ENCODE measurements at regions not wholly inside any gene's neighbourhood (a gene's known extent, or its start where the extent isn't known, plus 50 kb on each side); places are given as distances from the start of the nearest gene placed in this dataset.

DNA sequence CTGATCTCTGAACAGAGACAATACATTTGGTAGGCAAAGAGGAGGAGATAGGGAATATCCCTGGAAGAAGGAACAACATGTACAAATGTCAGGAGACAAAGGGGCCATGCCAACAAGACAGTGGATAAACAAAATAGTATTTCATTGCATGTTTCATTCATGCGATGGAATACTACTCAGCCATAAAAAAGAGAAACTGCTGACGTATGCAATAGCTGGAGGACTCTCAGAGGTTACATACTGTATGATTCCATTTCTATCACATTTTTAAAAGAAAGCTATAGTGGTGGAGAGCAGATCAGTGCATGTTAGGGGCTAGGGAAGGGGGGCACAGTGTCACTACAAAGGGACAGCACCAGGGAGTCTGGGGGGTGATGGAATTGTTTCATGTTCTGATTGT lies 572.9 kb upstream of the CADM1 start:
- CTCF ChIA-PET: interaction anchor here (0.5 kb wide), 1 partner anchor 87 kb away, joined by 3 read pairs; no protein-coding TSS in a partner anchor
- Mint-ChIP-seq H3K9me3 (no peaks in the 10 kb centered on the region), H3K27me3 (no peaks in the 10 kb centered on the region), H3K4me1 (no peaks in the 10 kb centered on the region), H3K36me3 (ENCODE audit: low read depth) (no peaks in the 10 kb centered on the region), H3K4me3 (no peak overlapping the region), H3K27ac (no peak overlapping the region)
- DNase-seq: no peak
- POLR2A ChIA-PET: no interaction called here

DNA sequence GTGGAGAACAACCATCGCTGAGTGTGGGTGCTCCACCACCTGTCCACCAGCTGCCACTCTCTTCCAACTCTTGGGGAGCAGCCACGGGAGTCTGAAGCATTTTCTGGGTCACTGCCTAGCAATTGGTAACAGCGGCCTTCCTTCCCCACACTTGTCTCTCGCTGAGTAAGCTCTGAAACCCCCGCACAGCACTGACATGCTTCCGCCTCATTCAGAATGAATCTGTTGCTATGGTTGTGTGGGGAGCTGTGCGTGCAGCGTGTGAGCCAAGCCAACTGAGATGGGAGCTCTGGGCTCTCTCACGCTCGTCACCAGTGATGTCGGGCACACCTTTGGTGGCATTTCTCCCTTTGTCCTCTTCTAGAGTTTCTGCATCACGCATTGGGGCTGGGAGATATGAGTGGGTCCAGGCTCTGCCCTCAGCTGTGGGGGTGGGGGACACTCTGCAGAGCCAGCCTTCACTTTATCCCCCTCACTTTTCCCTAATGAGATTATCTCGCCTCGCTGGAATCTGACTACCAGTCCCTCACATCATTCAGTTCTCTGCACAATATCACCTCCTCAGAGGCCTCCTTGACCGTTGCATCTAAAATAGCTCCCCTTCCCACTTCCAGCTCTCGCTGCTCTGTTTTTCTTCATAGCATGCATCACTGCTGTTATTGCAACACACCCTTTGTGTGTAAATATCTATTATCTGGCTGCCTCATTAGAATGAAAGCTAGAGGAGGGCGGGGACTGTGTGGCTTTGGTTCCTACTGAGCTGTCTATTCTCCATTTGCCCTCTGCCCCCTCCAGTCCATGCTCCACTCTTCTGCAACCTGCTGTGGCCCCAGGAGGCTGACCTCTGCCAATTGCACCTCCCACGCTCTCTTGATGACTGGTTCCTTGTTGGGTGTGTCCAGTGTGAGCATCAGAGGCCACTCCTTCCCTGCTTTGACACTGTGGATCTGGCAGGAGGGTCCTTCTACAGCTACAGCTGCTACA lies 569.9 kb upstream of the CADM1 start:
- H3K4me3 Mint-ChIP-seq: no peak overlapping the region
- no peak overlapping the region for H3K27ac Mint-ChIP-seq
- POLR2A ChIA-PET: no interaction called here
- H3K4me1 Mint-ChIP-seq: no peaks in the 10 kb centered on the region
- no peaks in the 10 kb centered on the region for H3K9me3 Mint-ChIP-seq
- no peak for DNase-seq
- H3K36me3 Mint-ChIP-seq (ENCODE audit: low read depth): no peaks in the 10 kb centered on the region
- CTCF ChIA-PET: interaction anchor here (0.6 kb wide), 2 partner anchors 129 to 1198 kb away, joined by 4 to 5 read pairs; no protein-coding TSS in a partner anchor
- no peaks in the 10 kb centered on the region for H3K27me3 Mint-ChIP-seq

DNA sequence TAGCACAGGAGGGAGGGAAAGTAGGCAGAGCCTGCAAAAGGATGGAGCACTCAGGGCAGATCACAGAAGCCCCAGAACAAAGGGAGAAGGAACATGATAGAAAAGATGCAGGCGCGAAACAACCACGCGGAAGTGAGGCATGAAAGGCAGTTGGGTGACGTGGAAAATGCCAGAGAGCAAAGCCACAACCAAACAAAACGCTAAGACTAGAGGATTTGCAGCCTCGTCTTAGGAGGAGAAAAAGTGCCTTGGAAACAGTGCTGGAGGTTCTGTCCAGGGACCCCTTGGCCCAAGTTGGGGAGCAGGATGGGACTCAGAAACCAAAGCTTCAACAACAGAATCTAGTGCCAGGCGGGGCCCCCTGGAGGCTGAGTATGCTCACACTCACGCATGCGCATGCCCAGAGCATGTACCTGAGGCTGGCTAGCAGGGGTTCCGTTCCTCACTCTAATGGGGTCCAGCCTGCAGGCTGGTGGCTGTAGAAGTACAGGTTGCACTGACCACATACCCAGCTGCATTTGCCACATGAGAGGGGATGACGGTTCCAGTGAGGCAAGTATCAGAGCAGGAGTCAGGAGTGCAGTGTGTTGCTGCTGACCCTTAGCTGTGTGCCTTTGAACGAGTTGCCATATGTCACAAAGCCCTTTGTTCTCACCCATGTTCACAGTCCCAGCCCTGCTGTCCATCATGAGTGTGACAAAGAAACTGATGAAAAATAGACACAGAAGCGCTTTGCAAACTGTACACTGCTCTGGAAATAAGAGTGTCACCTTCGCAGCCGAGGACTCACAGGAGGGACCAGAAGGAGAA lies 568.6 kb upstream of the CADM1 start:
- ChIA-PET CTCF (no interaction called here), POLR2A (interaction anchor here (0.7 kb wide), 1 partner anchor 24 kb away, joined by 4 read pairs; no protein-coding TSS in a partner anchor)
- no peaks in the 10 kb centered on the region for H3K9me3 Mint-ChIP-seq
- DNase-seq: no peak
- no peak overlapping the region for H3K4me3 Mint-ChIP-seq
- no peaks in the 10 kb centered on the region for H3K4me1 Mint-ChIP-seq
- no peaks in the 10 kb centered on the region for H3K27me3 Mint-ChIP-seq
- no peak overlapping the region for H3K27ac Mint-ChIP-seq
- no peaks in the 10 kb centered on the region for H3K36me3 Mint-ChIP-seq (ENCODE audit: low read depth)

DNA sequence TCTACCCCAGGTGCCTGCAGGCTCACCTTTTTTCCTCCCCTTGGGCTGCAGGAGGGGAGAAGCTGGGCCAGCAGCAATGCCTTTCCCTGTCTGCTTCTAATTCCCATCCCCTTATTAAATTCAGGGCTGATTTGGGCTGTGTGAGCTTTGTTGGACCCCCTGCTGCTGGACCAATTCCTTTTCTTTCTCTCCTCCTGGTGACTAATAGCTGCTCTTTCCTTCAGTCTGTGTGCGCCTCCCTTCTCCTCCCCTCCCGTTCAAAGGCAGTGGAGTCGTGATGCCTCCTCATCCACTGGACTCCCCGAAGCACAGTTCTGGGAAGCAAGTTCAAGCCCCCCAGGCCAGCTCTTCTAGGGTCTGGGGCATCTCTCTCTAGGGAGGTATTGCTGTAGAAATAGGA lies 567.9 kb upstream of the CADM1 start:
- no peak for DNase-seq
- Mint-ChIP-seq H3K27me3 (no peaks in the 10 kb centered on the region), H3K36me3 (ENCODE audit: low read depth) (no peaks in the 10 kb centered on the region), H3K9me3 (no peaks in the 10 kb centered on the region), H3K27ac (no peak overlapping the region), H3K4me1 (no peaks in the 10 kb centered on the region), H3K4me3 (no peak overlapping the region)
- CTCF ChIA-PET: no interaction called here
- POLR2A ChIA-PET: interaction anchor here (0.7 kb wide), 1 partner anchor 25 kb away, joined by 4 read pairs; no protein-coding TSS in a partner anchor

DNA sequence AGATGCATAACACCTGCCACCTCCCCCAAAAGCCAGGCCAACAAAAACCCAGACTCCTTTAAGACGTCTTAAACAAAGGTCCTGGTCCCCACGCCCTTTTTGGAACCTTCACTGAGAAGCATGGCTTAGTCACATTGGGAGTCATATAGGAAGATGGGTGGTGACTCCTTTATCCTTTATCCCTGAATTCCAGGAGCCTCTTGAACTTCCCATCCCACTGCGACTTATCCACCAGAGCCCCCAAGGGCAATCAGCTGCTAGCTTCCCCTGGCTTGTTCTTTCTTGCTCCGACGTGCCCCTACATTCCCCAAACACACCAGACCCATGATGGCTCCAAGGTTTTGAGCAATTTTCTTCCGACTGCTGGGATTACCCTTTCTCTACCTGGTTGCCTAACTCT lies 567.0 kb upstream of the CADM1 start:
- H3K36me3 Mint-ChIP-seq (ENCODE audit: low read depth): no peaks in the 10 kb centered on the region
- POLR2A ChIA-PET: no interaction called here
- no peak for DNase-seq

DNA sequence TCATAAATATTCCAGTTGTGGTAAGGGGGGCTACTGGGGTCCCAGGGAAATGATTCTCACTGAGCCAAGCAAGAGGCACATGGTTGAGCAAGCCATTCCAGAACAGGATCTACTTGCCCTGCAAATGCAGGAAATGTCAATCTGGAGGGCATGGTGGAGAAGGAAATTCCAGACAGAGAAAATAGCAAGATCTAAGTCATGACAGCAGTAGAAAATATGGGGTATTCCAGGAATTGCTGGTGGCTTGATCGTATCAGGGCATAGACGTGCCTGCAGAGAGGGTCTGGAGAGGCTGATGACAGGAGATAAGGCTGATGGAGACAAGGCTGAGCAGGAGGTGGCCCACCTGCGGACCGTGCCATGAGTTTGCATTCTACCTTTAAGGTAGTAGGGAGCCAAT lies 566.3 kb upstream of the CADM1 start:
- Mint-ChIP-seq H3K27ac (no peak overlapping the region), H3K36me3 (ENCODE audit: low read depth) (no peaks in the 10 kb centered on the region), H3K9me3 (no peaks in the 10 kb centered on the region), H3K4me1 (no peaks in the 10 kb centered on the region), H3K4me3 (no peak overlapping the region), H3K27me3 (no peaks in the 10 kb centered on the region)
- POLR2A ChIA-PET: no interaction called here
- CTCF ChIA-PET: no interaction called here
- no peak for DNase-seq

More for the DNA sequence above, 567.0 kb upstream of the CADM1 start:
- Mint-ChIP-seq H3K27me3 (no peaks in the 10 kb centered on the region), H3K27ac (no peak overlapping the region), H3K4me3 (no peak overlapping the region), H3K4me1 (no peaks in the 10 kb centered on the region), H3K9me3 (no peaks in the 10 kb centered on the region)
- CTCF ChIA-PET: no interaction called here

DNA sequence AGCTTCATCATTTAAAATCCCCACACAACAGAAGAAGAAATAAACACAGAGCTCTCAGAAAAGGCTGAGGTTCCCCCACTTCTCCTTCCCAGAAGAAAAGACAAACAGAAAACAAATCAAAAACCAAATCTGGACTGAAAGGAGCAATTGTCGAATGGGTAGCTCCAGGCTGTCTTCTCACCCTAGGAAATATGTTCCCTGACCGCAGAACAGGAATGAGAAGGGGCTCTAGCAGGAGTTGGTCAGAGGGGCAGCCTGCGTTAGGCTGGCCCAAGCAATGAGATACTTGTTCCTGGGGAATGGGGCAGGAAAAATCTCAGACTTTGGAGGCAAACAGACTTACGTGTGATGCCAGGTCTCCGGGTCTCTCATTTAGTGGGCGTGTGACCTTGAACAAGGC lies 562.6 kb upstream of the CADM1 start:
- H3K36me3 Mint-ChIP-seq (ENCODE audit: low read depth): no peaks in the 10 kb centered on the region
- ChIA-PET POLR2A (no interaction called here), CTCF (no interaction called here)
- no peak for DNase-seq
- H3K27ac Mint-ChIP-seq: no peak overlapping the region
- H3K27me3 Mint-ChIP-seq: no peaks in the 10 kb centered on the region
- H3K4me1 Mint-ChIP-seq: no peaks in the 10 kb centered on the region
- no peaks in the 10 kb centered on the region for H3K9me3 Mint-ChIP-seq
- no peak overlapping the region for H3K4me3 Mint-ChIP-seq

DNA sequence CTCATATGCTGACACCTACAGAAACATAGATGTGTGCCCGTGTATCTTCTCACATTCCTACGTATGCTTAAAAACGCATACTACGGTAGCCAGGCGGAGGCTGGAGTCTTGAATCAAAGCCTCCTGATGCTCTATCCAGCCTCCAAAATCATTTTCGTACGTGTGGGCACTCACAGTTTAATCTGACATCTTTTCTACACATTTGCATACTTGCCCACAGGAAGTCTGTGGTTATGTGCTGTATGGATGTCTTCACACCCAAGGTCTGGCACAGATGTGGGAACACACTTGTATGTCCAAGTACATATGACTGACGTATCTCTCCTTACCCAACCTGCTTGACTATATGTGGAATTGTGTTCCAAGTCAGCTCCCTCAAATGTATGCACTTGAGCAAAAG lies 561.8 kb upstream of the CADM1 start:
- CTCF ChIA-PET: no interaction called here
- POLR2A ChIA-PET: no interaction called here

DNA sequence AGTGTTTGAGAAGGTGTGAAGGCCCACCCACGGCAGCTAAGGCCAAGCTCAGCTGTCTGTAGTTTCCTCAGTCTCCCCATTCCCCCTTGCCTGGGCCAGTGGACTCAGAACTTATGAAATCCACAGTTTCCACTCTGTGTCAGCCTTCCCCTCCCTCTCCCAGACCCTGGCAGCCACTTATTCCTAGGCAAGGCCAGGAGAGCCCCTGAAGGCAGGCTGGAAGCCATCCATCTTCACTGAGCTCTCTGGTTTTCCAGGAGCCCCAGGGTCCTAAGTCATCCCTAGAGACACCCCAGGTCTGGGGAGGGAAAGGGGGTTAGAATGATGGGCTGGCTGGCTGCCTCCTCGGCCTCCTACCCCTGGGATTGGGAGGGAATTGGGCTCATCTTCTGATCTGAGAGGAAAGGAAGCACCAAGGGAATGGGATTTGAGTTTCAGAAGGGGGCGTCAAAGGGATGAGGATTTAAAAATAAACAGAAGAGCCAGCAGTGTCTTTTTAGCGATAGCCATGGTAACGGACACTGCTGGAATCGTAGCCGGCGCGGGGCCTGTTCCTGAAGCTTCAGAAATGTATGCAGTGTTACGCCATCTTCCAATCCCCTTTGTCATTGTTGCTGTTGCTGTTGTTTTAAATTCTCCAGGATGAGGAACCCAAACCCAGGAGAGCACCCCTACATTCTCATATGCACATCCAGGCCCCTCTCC lies 561.1 kb upstream of the CADM1 start:
- Mint-ChIP-seq H3K4me3 (no peak overlapping the region), H3K4me1 (no peaks in the 10 kb centered on the region), H3K27ac (no peak overlapping the region), H3K9me3 (no peaks in the 10 kb centered on the region), H3K36me3 (ENCODE audit: low read depth) (no peaks in the 10 kb centered on the region), H3K27me3 (no peaks in the 10 kb centered on the region)
- ChIA-PET POLR2A (no interaction called here), CTCF (no interaction called here)
- no peak for DNase-seq

More for the DNA sequence above, 561.8 kb upstream of the CADM1 start:
- H3K27me3 Mint-ChIP-seq: no peaks in the 10 kb centered on the region
- H3K4me3 Mint-ChIP-seq: no peak overlapping the region
- H3K4me1 Mint-ChIP-seq: no peaks in the 10 kb centered on the region
- no peaks in the 10 kb centered on the region for H3K36me3 Mint-ChIP-seq (ENCODE audit: low read depth)
- no peak for DNase-seq
- no peaks in the 10 kb centered on the region for H3K9me3 Mint-ChIP-seq
- H3K27ac Mint-ChIP-seq: no peak overlapping the region

DNA sequence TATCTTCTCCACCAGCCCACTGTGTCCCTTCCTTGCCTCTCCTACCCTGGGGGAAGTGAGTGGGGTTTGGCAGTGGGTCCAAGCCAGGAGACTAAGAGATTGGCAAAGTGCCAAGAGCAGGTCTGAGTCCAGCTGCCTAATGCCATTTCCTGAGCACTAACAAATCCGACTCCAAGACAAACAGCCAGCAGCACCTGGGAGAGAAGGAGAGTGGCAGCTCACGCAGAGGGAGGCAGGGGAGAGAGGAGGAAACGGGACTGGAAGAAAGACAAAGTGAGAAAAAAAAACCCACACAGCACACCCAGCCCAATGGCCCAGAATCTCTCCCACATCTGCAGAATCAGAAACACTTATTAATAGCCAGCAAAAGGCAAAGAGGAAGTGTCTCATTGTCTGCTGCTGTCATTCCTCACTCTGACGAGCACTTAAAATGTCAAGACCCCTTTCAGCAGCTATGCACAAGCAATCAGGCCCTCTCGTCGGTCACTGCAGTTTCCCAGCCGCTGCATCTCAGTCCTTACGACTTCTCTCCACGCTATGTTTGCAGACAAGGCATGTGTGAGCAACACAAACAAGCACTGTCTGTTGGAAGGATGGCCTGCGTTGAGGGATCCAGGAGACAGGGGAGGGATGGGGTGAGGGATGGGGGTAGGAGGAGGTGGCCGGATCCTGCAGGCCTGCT lies 558.4 kb upstream of the CADM1 start:
- DNase-seq: no peak
- Mint-ChIP-seq H3K36me3 (ENCODE audit: low read depth) (no peaks in the 10 kb centered on the region), H3K27me3 (no peaks in the 10 kb centered on the region), H3K4me1 (no peaks in the 10 kb centered on the region), H3K4me3 (no peak overlapping the region), H3K27ac (no peak overlapping the region), H3K9me3 (no peaks in the 10 kb centered on the region)
- CTCF ChIA-PET: no interaction called here
- POLR2A ChIA-PET: no interaction called here

DNA sequence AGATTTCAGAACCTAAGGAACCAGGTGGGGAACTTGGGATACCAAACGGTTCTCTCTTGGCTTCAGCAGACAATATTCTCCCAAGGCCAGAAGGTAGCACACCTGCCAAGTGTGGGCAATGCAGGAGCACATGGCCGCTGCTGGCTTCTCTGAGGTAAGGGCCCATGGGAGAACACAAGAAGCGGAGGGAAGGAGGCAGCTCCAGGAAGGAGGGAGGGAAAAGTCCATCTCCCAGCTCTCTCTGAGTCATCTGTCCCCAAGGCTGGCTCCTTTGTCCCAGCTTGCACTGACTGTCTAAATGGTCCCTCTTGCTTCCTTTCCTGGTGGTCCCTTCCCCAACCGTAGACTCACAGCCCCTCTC lies 557.9 kb upstream of the CADM1 start:
- no peaks in the 10 kb centered on the region for H3K36me3 Mint-ChIP-seq (ENCODE audit: low read depth)
- POLR2A ChIA-PET: no interaction called here
- H3K4me3 Mint-ChIP-seq: no peak overlapping the region
- no peaks in the 10 kb centered on the region for H3K4me1 Mint-ChIP-seq
- CTCF ChIA-PET: no interaction called here
- H3K27me3 Mint-ChIP-seq: no peaks in the 10 kb centered on the region
- H3K9me3 Mint-ChIP-seq: no peaks in the 10 kb centered on the region
- DNase-seq: no peak
- H3K27ac Mint-ChIP-seq: no peak overlapping the region

DNA sequence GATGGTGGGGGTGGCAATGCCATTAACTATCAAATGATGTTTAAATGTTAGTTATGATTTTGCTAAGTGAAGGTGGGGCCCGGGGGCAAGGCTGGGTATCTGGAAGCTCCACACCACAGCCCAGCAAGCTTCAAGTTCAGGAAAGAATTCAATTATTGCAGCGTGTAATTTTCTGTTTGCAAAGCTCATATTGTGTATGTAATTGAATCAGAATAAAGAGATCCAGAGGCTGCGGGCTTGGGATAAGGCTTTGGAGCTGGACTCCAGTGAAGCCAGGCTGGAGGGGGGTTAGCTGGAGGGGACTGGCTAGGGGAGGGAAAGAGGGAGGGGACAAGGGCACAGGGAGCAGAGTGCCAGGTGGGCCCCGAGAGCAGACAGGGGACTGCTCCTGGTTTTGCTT lies 557.1 kb upstream of the CADM1 start:
- Mint-ChIP-seq H3K4me3 (no peak overlapping the region), H3K4me1 (no peaks in the 10 kb centered on the region), H3K27ac (no peak overlapping the region), H3K9me3 (no peaks in the 10 kb centered on the region), H3K27me3 (peaks cover 1% of the 10 kb centered on the region), H3K36me3 (ENCODE audit: low read depth) (no peaks in the 10 kb centered on the region)
- no peak for DNase-seq
- POLR2A ChIA-PET: no interaction called here
- CTCF ChIA-PET: no interaction called here

DNA sequence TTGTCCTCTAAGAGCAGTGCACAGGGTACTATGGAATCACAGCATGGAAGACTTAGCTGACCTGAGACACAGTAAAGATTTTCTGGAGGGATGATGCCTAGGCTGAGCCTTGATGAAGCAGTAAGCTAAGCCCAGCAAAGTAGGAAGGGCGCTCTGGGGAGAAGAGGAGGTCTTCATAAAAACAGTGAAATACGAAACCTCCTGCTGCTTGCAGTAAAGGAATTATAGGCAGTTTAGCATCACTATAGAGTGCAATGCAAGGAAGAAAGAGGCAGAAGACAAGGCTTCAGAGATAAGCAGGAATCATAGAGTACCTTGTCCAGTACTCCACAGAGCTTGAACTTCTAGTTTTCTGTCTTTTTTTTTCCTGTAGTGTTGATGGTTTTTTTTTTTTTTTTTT lies 555.7 kb upstream of the CADM1 start:
- ChIA-PET CTCF (no interaction called here), POLR2A (no interaction called here)
- H3K4me3 Mint-ChIP-seq: no peak overlapping the region
- H3K4me1 Mint-ChIP-seq: no peaks in the 10 kb centered on the region
- no peak for DNase-seq
- peaks cover 2% of the 10 kb centered on the region for H3K27me3 Mint-ChIP-seq
- no peaks in the 10 kb centered on the region for H3K9me3 Mint-ChIP-seq
- no peak overlapping the region for H3K27ac Mint-ChIP-seq
- H3K36me3 Mint-ChIP-seq (ENCODE audit: low read depth): no peaks in the 10 kb centered on the region

Data from activated CD4-positive, alpha-beta T cell treated with anti-CD3 and anti-CD28 coated beads, Interleukin-2, amount 10 ng/mL, durations not matched to agents 7 days and 5 days (primary cell).